Hepatic stellate cell (primary cell): ENCODE measurements at regions not wholly inside any gene's neighbourhood (a gene's known extent, or its start where the extent isn't known, plus 50 kb on each side); places are given as distances from the start of the nearest gene placed in this dataset.

ENCODE experiments used
- DNase-seq: peaks from one replicate; pipeline ENCODE4 v3.0.0; 2011; ENCODE audit warnings: low spot score

DNA sequence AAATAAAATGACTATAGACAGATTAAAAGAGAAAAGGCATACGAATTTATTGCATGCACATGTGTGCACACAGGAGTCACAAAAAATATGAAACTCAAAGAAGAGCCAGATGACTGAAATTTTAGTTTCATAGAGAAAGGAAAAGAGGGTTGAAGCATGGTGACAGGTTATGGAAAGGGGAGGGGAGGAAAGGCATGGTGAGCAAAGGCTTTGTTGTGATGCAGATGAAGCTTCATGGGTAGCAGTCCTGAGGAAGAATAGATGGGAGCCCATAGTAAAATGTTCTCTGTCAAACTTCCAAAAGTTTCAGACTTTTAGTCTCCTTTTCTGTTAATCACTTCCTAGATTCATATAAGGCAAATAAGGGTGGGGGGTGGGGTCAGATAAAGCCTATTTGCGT is 612.7 kb upstream of the ATP2B1 start:
- DNase-seq: no peak

DNA sequence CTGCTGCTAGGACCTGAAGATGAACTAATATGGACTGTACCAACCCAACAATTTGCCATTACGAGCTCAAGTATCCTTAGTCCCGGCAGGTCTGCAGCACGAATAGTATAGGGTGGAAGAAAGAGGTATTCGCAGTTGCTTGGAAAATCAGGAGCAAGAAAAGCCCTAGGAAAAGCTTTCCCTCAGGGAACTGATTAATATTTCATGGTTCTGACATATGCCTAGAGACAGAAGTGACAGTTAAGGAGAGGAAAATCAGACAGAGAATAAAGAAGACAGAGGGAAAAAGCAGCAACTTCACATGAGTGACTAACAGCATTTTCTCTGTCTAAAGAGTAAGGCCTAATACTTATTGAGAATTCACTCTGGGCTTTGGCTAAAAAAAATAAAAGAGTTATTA is 602.9 kb upstream of the ATP2B1 start:
- DNase-seq: no peak

DNA sequence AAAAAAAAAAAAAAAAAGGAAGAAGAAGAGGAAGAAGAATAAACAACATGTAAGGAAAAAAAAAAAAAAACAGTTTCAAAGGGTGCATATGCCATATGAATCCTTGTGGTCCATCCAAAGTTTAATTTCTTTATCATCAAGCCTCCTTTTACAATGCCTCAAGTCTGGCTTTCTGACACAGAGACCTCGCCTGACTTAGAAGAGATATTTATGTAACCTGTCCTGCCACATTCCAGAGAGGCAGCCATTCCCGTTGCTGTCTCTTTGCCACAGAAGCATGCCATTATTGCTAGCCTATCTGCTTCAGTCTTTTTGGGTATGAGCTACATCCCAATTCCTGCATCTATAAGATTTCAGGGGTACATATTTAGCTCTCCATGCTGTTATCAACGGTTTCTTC is 596.7 kb upstream of the ATP2B1 start:
- no peak for DNase-seq

DNA sequence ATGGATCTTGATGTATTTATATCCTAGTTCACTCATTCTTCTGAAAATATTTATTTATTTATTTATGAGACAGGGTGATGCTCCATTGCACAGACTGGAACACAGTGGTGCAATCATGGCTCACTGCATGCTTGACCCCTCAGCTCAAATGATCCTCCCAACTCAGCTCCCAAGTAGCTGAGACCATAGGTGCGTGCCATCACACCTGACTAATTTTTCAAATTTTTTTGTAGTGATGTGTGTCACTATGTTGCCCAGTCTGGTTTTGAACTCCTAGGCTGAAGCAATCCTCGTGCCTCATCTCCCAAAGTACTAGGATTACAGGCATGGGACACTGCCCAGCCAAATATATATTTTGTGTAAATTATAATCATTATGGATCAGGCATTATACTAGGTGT is 595.6 kb upstream of the ATP2B1 start:
- no peak for DNase-seq

DNA sequence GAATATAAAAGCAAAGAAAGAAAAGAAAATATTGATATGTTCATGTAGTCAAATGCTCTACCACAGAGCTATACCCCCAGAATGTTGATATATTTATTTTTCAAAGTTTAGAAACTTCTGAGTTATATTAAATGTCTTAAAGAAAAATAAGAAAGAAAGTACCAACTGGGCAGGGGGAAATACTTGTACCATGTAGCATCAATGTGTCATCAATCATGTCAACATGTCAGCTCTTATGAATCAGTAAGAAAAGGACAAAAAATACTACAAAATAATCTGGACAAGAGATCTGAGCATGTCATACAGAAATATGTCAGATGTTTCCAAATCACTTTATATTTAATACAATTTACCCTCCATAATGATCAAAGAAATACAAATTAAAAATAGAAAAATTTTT is 595.1 kb upstream of the ATP2B1 start:
- no peak for DNase-seq

DNA sequence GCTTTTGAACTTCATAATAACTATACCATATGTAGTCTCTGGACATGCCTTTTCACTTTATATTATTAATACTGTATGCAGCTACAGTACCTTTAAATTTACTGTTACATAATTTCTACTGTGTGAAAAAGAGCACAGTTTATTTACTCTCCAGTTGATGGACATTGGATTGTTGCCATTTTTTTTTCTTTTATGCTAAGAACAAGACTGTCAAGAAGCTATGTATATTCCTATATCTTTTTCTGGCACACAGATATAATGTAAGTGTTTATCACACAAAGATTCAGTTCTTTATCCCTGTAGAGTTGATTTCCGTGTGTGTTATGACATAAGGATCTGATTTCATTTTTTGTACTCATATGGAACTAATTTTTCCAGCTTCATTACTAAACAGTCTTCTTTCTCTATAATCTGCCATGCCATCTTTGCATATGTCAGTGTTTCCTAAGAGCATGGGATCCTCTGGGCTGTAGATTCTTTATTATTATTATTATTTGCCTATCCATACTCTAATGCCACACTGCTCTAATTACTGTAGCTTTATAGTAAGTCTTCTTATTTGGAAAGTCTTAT is 593.0 kb upstream of the ATP2B1 start:
- DNase-seq: no peak

DNA sequence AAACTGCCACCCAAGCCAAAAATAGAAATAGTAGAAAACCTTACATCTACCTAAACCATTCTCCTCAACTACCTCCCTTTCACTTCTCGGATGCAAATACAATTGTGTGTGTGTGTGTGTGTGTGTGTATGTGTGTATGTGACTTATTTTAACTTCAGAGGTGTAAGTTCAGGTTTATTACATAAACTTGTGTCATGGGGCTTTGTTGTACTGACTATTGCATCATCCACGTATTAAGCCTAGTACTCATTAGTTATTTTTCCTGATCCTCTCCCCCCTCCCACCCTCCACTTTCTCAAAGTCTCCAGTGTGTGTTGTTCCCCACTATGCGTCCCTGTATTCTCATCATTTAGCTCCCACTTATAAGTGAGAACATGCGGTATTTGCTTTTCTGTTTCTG is 592.5 kb upstream of the ATP2B1 start:
- no peak for DNase-seq

DNA sequence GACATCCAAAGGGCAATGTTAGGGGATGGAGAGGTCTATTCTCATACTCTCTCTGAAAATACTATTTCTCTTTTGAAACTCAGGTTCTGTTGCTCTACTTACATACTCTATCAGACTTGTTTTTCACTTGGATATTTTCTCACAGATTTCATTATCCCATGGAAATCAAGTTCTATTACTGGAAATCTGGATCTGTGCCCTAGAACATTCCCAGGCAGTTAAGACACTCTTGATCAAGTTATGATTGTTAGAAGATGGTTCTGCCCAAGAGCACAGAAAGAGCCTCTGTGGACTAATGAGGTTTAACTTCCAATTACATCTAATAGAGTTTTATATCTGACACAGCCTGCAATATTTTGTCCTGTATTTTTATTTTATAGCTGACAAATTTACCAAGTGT is 591.0 kb upstream of the ATP2B1 start:
- no peak for DNase-seq

DNA sequence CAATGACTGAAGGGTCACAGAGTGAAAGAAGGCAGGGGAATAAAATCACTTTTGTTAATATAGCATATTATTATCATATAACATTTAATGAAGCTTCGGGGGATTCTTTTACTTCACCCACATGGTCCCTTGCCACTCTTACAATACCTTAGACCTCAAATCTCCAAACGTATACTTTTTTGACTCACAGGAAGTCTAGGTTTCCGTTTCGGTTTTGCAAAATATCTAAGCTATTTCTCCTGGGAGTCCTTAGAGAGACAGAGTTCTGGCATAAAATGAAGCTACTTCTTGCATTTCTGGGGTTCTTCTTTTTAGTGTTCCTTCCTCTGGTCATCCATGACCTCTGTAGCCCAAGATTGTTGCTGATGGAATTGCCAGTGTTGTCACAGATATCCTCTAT is 590.5 kb upstream of the ATP2B1 start:
- no peak for DNase-seq

DNA sequence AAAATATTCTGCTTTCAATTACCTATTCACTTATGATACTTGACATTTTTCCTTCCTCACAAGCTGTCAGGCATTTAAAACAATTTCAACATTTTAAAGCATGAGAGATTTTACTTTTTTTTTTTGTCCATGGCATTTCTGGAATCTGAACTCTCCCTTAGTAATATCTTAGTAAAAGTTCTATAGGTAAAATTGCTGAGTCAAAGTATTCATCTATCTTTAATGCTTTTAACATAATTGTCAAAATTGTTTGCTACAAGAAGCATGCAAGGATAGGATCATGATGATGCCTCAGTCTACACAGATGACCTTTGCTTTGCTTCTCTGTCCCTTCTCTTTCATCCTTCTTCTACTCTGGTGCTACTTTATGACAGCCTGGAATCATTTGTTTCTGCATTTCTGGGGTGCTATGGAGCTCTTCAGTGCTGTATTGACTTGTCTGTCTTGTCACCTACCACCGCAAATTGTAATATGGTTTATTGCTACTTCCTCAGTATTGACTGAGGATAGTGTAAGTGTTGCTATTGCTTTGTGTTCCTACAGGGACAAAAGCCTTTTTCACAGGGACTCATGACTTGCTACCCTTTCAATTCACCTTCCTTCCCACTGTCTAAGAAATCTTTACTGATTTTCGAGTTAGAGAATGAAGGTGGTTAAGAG is 589.8 kb upstream of the ATP2B1 start:
- DNase-seq: no peak

DNA sequence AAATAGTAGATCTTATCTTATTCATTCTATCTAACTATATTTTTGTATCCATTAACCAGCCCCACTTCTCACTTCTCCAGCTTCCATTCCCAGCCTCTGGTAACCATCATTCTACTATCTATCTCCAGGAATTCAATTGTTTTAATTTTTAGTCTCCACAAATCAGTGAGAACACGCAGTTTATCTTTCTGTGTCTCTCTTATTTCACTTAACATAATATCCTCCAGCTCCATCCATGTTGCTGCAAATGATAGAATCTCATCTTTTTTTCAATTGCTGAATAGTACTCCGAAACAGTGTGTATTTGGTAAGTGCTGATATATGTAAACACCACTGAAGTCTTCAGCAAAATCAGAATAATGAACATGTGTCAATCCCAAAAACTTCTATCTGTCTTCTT is 587.2 kb upstream of the ATP2B1 start:
- no peak for DNase-seq

DNA sequence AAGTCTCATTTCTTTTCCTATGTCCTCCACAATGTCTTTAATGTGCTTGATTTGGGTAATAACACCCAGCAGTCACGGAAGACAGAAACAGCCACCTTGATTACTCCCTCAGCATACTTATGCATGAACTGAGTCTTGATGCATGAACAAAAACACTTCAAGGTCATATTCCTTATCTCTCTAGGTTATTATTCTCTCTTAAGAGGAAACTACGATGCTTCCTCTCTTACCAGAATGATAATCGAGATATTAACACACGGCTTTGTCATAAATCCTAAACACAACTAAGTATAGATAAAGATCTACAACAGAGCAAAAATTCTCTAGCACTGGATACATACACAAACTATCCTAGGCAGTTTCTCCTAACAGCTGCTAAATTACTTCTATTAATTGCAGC is 583.5 kb upstream of the ATP2B1 start:
- no peak for DNase-seq

DNA sequence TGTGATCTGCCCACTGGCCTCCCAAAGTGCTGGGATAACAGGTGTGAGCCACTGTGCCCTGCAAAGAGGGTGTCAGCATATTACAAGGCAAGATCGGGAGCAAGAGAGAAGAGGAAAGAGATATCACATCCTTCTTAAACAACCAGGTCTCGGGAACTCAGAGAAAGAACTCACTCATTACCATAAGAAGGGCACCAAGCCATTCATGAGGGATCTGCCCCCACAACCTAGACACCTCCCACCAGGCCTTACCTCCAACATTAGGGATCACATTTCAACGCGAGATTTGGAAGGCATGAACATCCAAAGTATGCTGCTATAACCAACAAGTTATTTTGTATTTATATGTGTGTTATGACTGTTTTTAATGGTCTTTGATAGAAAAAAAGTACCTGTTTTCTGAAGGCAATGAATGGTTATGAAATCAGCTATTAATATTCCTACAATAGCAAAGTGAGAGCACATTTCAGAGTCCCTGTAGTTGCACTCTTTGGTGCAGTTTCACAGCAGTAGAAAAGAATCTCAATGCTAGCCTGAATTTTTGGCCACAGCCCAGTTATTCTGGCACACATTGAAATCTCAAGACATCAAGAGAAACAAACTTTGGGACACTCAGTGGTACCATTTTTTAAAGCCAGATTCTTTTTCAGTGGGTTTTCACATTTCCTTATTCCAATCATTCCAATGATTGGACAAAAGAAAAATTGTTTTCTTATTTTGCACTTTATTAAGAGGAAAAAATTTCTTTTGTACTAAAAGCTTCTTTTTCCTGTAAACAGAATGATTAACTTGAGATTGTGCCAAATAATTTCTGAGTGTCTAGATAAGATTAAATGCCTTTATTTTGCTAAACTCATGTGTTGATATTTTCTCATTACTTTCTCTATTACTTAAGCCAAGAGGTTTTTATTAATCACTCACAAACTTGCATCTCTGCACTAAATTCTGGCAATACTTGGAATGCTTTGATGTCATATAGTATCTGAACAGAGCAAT is 582.6 kb upstream of the ATP2B1 start:
- no peak for DNase-seq

DNA sequence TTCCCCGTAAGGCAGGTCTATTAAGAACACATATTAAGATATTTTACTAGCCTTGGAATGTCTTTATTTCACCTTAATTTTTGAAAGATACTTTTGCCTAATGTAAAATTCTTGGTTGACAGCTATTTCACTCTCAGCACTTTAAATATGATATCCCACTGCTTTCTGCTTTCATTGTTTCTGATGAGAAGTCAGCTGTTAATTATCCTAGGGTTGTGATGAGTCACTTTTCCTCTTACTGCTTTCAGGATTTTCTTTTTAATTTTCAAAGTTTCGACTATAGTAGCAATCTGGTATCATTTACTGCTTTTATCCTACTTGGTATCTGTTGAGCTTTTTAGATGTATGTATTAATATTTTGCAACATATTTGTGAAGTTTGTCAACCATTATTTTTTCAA is 578.9 kb upstream of the ATP2B1 start:
- no peak for DNase-seq

DNA sequence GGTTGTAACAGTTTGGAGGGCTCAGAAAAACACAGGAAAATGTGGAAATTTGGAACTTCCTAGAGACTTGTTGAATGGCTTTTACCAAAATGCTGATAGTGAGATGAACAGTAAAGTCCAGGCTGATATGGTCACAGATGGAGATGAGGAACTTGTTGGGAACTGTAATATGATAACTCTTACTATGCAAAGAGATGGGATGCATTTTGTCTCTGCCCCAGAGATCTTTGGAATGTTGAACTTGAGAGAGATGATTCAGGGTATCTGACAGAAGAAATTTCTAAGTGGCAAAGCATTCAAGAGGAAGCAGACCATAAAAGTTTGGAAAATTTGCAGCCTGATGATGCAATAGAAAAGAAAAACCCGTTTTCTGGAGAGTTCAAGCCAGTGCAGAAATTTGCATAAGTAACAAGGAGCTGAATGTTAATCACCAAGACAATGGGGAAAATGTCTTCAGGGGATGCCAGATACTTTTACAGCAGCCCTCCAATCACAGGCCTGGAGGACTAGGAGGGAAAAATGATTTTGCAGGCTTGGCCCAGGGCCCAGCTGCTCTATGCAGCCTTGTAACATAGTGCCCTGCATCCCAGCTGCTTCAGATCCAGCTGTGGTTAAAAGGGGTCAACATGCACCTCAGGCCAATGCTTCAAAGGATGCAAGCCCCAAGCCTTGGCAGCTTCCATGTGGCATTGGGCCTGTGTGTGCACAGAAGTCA is 572.7 kb upstream of the ATP2B1 start:
- DNase-seq: no peak

DNA sequence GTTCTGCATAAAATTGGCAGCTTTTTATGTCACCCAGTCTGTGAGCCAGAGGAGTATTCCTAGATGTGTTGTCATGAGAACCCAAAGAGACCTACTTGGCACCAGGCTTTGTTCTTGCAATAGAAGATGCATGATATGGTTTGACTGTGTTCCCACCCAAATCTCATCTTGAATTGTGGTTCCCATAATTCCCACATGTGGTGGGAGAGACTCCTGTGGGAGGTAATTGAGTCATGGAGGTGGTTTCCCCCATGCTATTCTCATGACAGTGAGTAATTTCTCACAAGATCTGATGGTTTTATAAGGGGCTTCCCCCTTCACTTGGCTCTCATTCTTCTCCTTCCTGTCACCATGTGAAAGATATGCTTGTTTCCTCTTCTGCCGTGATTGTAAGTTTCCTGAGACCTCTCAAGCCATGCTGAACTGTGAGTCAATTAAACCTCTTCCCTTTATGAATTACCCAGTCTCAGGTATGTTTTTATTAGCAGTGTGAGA is 572.0 kb upstream of the ATP2B1 start:
- DNase-seq: no peak

DNA sequence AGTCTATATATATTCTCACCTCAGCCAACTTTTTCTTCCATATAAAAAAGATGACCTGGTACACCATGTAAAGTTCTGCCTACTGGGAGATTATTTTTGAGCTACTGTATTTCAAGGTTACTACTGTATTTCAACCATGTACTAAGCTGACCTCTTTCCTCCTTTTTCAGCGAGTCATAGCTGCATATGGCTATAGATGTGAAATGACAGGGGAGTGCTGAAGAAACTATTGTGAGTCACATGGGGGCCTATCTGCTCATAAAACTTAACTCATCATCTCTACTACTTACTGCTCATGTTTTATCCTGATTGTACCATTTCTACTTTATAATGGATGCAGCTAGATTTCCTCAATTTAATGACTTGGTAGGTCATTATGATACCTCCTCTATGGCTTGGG is 571.4 kb upstream of the ATP2B1 start:
- no peak for DNase-seq

DNA sequence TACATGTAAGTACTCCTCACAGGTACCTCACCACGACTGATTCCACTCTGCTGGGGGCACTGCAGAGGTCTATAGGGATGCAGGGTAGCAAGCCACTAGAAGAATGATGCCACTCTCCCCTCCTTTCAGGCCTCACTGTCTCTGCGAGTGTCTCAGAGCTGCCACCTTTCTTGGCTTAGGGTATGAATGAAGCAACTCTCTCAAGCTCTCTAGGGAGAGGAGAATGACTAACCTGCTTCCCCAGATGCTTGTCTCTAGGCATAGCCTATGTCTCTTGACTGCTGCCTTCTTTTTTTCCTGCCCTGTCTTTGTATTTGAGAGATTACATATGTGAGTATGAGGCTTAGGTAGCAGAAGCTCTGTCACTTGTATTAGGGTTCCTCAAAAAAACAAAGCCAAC is 566.5 kb upstream of the ATP2B1 start:
- DNase-seq: no peak

DNA sequence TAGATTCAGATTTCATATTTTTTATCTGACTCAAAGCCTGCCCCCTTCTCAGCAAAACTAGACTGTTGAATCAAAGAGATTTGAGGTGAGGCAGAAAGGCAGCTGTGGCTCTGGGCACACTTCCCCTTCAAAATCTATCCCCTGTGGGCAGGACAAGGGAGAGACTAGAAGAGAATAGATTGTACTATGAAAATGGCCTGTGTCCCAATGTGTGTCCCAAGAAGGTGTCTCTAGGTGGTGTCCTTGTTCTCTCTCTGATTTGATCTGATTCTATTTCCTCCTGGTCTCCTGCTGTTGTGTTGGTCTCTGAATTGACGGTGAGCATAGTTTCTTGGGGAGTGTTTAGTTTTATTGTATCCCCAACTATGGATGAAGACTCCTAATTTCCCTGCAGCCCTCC is 565.8 kb upstream of the ATP2B1 start:
- no peak for DNase-seq

DNA sequence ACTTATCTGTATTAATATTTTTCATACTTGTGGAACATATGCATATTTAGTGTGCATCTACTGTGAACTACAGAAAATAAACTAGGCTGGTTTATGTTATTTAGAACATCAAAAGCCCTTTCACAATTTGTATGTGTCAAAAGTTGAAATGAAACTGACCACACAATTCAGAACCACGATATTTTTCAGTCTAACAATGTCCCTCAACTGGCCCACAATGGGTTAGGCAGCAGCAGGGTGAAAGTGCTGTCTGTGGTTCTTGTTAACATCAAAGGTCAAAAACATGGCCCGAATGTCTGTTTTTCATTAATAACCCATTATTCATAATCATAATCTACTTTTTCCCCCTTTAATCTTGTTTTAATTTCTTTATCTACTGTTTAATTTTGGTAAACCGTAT is 559.9 kb upstream of the ATP2B1 start:
- DNase-seq: no peak

DNA sequence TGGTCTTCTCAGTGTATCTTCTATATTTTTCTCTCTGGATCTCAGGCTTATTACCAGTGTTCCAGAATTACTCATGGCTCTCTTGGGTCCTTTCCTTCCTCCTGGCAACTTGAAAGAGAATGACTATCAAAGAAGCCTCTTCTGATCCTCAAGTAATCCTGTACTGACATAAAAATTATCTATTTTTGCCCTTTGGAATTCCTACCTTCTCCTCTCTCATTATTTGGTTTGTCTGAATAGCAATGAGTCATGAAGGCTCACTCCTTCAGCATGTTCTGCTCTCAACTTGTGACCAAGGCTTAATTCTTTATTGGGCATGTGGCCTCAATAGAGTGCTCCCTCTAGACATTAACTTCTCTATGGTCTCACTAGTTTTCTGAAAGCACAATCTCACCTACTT is 553.6 kb upstream of the ATP2B1 start:
- DNase-seq: no peak

DNA sequence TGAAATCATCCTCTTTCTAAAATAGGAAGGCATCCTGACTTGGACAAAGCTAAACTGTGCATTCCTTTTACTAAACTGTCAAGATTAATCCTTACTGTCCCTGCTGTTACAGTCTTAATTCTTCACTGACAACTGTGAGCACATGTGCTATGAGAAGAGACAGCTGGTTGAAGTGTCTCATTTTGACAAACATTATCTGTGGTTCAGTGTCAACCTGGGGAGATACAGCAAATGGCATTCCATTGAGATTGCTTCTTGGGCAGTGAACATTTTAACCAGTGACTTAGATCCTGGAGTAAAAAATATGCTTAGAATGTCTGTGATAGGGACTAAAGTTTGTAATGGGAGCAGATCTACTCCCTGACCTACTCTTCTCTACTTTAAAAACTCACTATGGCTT is 552.6 kb upstream of the ATP2B1 start:
- DNase-seq: no peak
